Keratinocyte (primary cell): ENCODE measurements at regions not wholly inside any gene's neighbourhood (a gene's known extent, or its start where the extent isn't known, plus 50 kb on each side); places are given as distances from the start of the nearest gene placed in this dataset.

Experiments
- CTCF ChIP-seq, 3 experiments: IDR thresholded peaks in 1 of 3; conservative IDR thresholded peaks in 1 of 3; optimal IDR thresholded peaks in 1 of 3; 2 replicates in 2 of 3; 3 replicates in 1 of 3; pipeline versions ENCODE3 to v1.5.1; 2011; ENCODE audit warnings: low read length in 3 of 3, mild to moderate bottlenecking in 3 of 3, moderate library complexity in 2 of 3, control low read depth in 1 of 3, inconsistent platforms in 1 of 3; ENCODE audit not compliant: insufficient read depth in 2 of 3; ENCODE audit errors: extremely low read depth in 1 of 3
- EZH2 ChIP-seq: IDR thresholded peaks from one replicate; pipeline ENCODE4 v1.6.1; 2012; ENCODE audit warnings: inconsistent platforms, mild to moderate bottlenecking, low read length, moderate library complexity

GRCh38 chr16:87240211-87241136, 76.7 kb downstream of the C16orf95 start:
- no peak for TF ChIP-seq CTCF (optimal IDR thresholded peaks at IDR 0.05 in 1 of 3, IDR thresholded peaks at IDR 0.05 in 1 of 3, conservative IDR thresholded peaks at IDR 0.05 in 1 of 3; ENCODE audit: extremely low read depth in 1 of 3, insufficient read depth in 2 of 3, low read length in 3 of 3)
- no peak for TF ChIP-seq EZH2
